H9 (cell line): ENCODE measurements at regions not wholly inside any gene's neighbourhood (a gene's known extent, or its start where the extent isn't known, plus 50 kb on each side); places are given as distances from the start of the nearest gene placed in this dataset.

Source experiments
- DNase-seq: peaks from one replicate; pipeline ENCODE4 v3.0.0-alpha.2; 2017
- H2AFZ ChIP-seq: one replicate; pipeline ENCODE4 v1.6.1; 2013; ENCODE audit warnings: mild to moderate bottlenecking, low read length, control low read depth, moderate library complexity
- H2AK5ac ChIP-seq: 2 replicates; pipeline ENCODE4 v1.6.1; 2013; ENCODE audit warnings: low read length, control low read depth, mixed read lengths; ENCODE audit not compliant: insufficient read length
- H2BK120ac ChIP-seq: one replicate; pipeline ENCODE4 v1.6.1; 2013; ENCODE audit warnings: low read depth, mild to moderate bottlenecking, low read length, control low read depth, inconsistent platforms; ENCODE audit not compliant: poor library complexity, severe bottlenecking
- H2BK12ac ChIP-seq: 2 replicates; pipeline ENCODE4 v1.6.1; 2013; ENCODE audit warnings: low read length, control low read depth, mixed read lengths, low read depth; ENCODE audit not compliant: insufficient read length
- H2BK15ac ChIP-seq: 2 replicates; pipeline ENCODE4 v1.6.1; 2013; ENCODE audit warnings: low read depth, low read length, control low read depth
- H2BK20ac ChIP-seq: one replicate; pipeline ENCODE4 v1.6.1; 2013; ENCODE audit warnings: low read depth, mild to moderate bottlenecking, low read length, control low read depth, inconsistent platforms; ENCODE audit not compliant: poor library complexity, severe bottlenecking
- H2BK5ac ChIP-seq: 2 replicates; pipeline ENCODE4 v1.6.1; 2013; ENCODE audit warnings: low read length, control low read depth, mixed read lengths; ENCODE audit not compliant: insufficient read length
- H3K14ac ChIP-seq: 2 replicates; pipeline ENCODE4 v1.6.1; 2013; ENCODE audit warnings: low read length, control low read depth; ENCODE audit not compliant: insufficient read depth
- H3K18ac ChIP-seq: 2 replicates; pipeline ENCODE4 v1.6.1; 2013; ENCODE audit warnings: low read depth, mild to moderate bottlenecking, mixed read lengths, low read length, control low read depth; ENCODE audit not compliant: insufficient read length
- H3K23ac ChIP-seq: 2 replicates; pipeline ENCODE4 v1.6.1; 2013; ENCODE audit warnings: low read length, control low read depth, mixed read lengths, low read depth; ENCODE audit not compliant: insufficient read length
- H3K23me2 ChIP-seq: 2 replicates; pipeline ENCODE4 v1.6.1; 2013; ENCODE audit warnings: low read depth, mild to moderate bottlenecking, mixed read lengths, low read length, control low read depth; ENCODE audit not compliant: insufficient read length, poor library complexity, severe bottlenecking
- H3K27ac ChIP-seq: 2 replicates; pipeline ENCODE4 v1.5.1; 2013; ENCODE audit warnings: low read length, control low read depth, mixed read lengths, low read depth; ENCODE audit not compliant: insufficient read length
- H3K27me3 ChIP-seq: 2 replicates; pipeline ENCODE4 v1.6.1; 2013; ENCODE audit warnings: low read length, control low read depth, inconsistent platforms; ENCODE audit not compliant: insufficient read depth
- H3K4ac ChIP-seq: 2 replicates; pipeline ENCODE4 v1.6.1; 2013; ENCODE audit warnings: low read depth, mild to moderate bottlenecking, control low read depth, inconsistent platforms, low read length, moderate library complexity
- H3K4me1 ChIP-seq: 2 replicates; pipeline ENCODE4 v1.6.1; 2013; ENCODE audit warnings: low read length, control low read depth, inconsistent platforms; ENCODE audit not compliant: insufficient read depth
- H3K4me2 ChIP-seq: 2 replicates; pipeline ENCODE4 v1.6.1; 2013; ENCODE audit warnings: low read length, control low read depth, mixed read lengths; ENCODE audit not compliant: insufficient read length, insufficient read depth
- H3K56ac ChIP-seq: 2 replicates; pipeline ENCODE4 v1.6.1; 2013; ENCODE audit warnings: low read depth, mild to moderate bottlenecking, mixed read lengths, low read length, control low read depth; ENCODE audit not compliant: insufficient read length
- H3K79me1 ChIP-seq: 2 replicates; pipeline ENCODE4 v1.6.1; 2013; ENCODE audit warnings: low read depth, mild to moderate bottlenecking, moderate library complexity, low read length, control low read depth, inconsistent platforms; ENCODE audit not compliant: insufficient read depth, poor library complexity, severe bottlenecking
- H3K79me2 ChIP-seq: 2 replicates; pipeline ENCODE4 v1.6.1; 2013; ENCODE audit warnings: low read length, control low read depth, inconsistent platforms; ENCODE audit not compliant: insufficient read depth
- H3K9ac ChIP-seq: 2 replicates; pipeline ENCODE4 v1.6.1; 2013; ENCODE audit warnings: low read length, control low read depth, mixed read lengths; ENCODE audit not compliant: insufficient read length; ENCODE audit errors: extremely low read depth
- H3K9me3 ChIP-seq: one replicate; pipeline ENCODE4 v1.6.1; 2013; ENCODE audit warnings: low read depth, low read length, inconsistent platforms; ENCODE audit not compliant: control insufficient read depth
- H3T11ph ChIP-seq: one replicate; pipeline ENCODE4 v1.6.1; 2013; ENCODE audit warnings: mild to moderate bottlenecking, low read length, control low read depth, inconsistent platforms
- H4K20me1 ChIP-seq: one replicate; pipeline ENCODE4 v1.6.1; 2013; ENCODE audit not compliant: control insufficient read depth, insufficient read length, insufficient read depth
- H4K5ac ChIP-seq: 2 replicates; pipeline ENCODE4 v1.6.1; 2013; ENCODE audit warnings: low read depth, mild to moderate bottlenecking, mixed read lengths, low read length, control low read depth; ENCODE audit not compliant: insufficient read length
- H4K8ac ChIP-seq: replicated peaks from 2 replicates; pipeline ENCODE4 v1.6.1; 2013; ENCODE audit warnings: low read length, control low read depth, mixed read lengths, low read depth; ENCODE audit not compliant: insufficient read length
- H4K91ac ChIP-seq: 2 replicates; pipeline ENCODE4 v1.6.1; 2013; ENCODE audit warnings: low read depth, mild to moderate bottlenecking, moderate library complexity, mixed read lengths, low read length, control low read depth; ENCODE audit not compliant: insufficient read length
- H3K27ac Mint-ChIP-seq, 3 experiments: 2 replicates in 2 of 3; 3 replicates in 1 of 3; pipeline ENCODE4 v1.8.0; 2020 to 2021; ENCODE audit warnings: mixed read lengths in 3 of 3, mild to moderate bottlenecking in 1 of 3, moderate library complexity in 1 of 3
- H3K27me3 Mint-ChIP-seq: 2 replicates; pipeline ENCODE4 v1.8.0; 2021; ENCODE audit warnings: low read depth, mild to moderate bottlenecking, moderate library complexity, mixed read lengths
- H3K36me3 Mint-ChIP-seq, 3 experiments: 2 replicates in 2 of 3; 3 replicates in 1 of 3; pipeline ENCODE4 v1.8.0; 2020 to 2021; ENCODE audit warnings: low read depth in 3 of 3, mixed read lengths in 3 of 3; ENCODE audit not compliant: insufficient read depth in 1 of 3
- H3K4me1 Mint-ChIP-seq, 2 experiments: 2 replicates each; pipeline ENCODE4 v1.8.0; 2020; ENCODE audit warnings: mixed read lengths in 2 of 2
- H3K4me3 Mint-ChIP-seq, 2 experiments: 2 replicates in 1 of 2; 3 replicates in 1 of 2; pipeline ENCODE4 v1.8.0; 2020 to 2021; ENCODE audit warnings: mild to moderate bottlenecking in 2 of 2, mixed read lengths in 2 of 2, moderate library complexity in 1 of 2
- H3K9me3 Mint-ChIP-seq, 2 experiments: 2 replicates in 1 of 2; 3 replicates in 1 of 2; pipeline ENCODE4 v1.8.0; 2020; ENCODE audit warnings: mild to moderate bottlenecking in 2 of 2, mixed read lengths in 2 of 2, moderate library complexity in 1 of 2
- CTCF ChIP-seq: fragments of 200-600 bp; sonication (generic); conservative IDR thresholded peaks from 3 replicates; pipeline ENCODE4 v1.8.0; 2021; ENCODE audit warnings: antibody characterized with exemption, mild to moderate bottlenecking
- WGBS: extraction: QIAGEN DNeasy Blood & Tissue Kit; methylation state at CpG from one replicate; pipeline ENCODE4 v1.1.7; 2013; ENCODE audit warnings: missing lambda C conversion rate, low lambda C conversion rate, mixed read lengths; ENCODE audit not compliant: insufficient read length; ENCODE audit errors: extremely low coverage; 5-methylcytosine and 5-hydroxymethylcytosine counted together

GRCh38 chr14:87623616-87624015 is 369.4 kb downstream of the GALC start:
- Histone ChIP-seq H3K79me2 (no peaks in the 10 kb centered on the region), H3K4ac (no peak overlapping the region), H2BK5ac (no peak overlapping the region), H2BK120ac (no peak overlapping the region), H3K9me3 (peaks cover 6% of the 10 kb centered on the region), H4K8ac (no peak overlapping the region), H3K23me2 (no peaks in the 10 kb centered on the region), H3K4me1 (no peaks in the 10 kb centered on the region), H2AFZ (no peak overlapping the region), H3K27me3 (no peaks in the 10 kb centered on the region), H3K27ac (no peak overlapping the region), H3K56ac (no peak overlapping the region), H2BK12ac (no peak overlapping the region), H2BK20ac (no peak overlapping the region), H3K18ac (no peak overlapping the region), H2BK15ac (no peak overlapping the region), H3K14ac (no peak overlapping the region), H4K5ac (no peak overlapping the region), H3K23ac (no peak overlapping the region), H3K79me1 (no peaks in the 10 kb centered on the region), H3T11ph (no peak overlapping the region), H4K20me1 (no peaks in the 10 kb centered on the region), H2AK5ac (no peak overlapping the region), H4K91ac (no peak overlapping the region), H3K4me2 (no peak overlapping the region), H3K9ac (no peak overlapping the region)
- peaks cover 28 to 31% of the 10 kb centered on the region in 2 experiments for H3K9me3 Mint-ChIP-seq
- TF ChIP-seq CTCF, result no peak
- DNase-seq, result no peak
- H3K36me3 Mint-ChIP-seq, result peaks cover 12 to 22% (median 17%) of the 10 kb centered on the region in 3 experiments
- H3K4me1 Mint-ChIP-seq, result no peaks in the 10 kb centered on the region; a peak in 1 of 4 replicates
- no peak overlapping the region for H3K27ac Mint-ChIP-seq
- no peak overlapping the region for H3K4me3 Mint-ChIP-seq
- no peaks in the 10 kb centered on the region; the same call in 1 of the 2 replicates for H3K27me3 Mint-ChIP-seq
- no CpG with 5 or more reads among the region's 1 CpG for WGBS
